HG03159 (cell line): ENCODE measurements at regions not wholly inside any gene's neighbourhood (a gene's known extent, or its start where the extent isn't known, plus 50 kb on each side); places are given as distances from the start of the nearest gene placed in this dataset.
"Not testable (repeated sequence)": the region's sequence is repeated elsewhere in the genome, so short reads cannot be mapped to it uniquely, and the experiment has no call there.

Source experiments
- ATAC-seq: cut with Tn5 transposase; IDR thresholded peaks from one replicate; pipeline ENCODE4 v1.9.1; 2021; ENCODE audit warnings: mild to moderate bottlenecking, moderate library complexity; ENCODE audit not compliant: unreplicated experiment

DNA sequence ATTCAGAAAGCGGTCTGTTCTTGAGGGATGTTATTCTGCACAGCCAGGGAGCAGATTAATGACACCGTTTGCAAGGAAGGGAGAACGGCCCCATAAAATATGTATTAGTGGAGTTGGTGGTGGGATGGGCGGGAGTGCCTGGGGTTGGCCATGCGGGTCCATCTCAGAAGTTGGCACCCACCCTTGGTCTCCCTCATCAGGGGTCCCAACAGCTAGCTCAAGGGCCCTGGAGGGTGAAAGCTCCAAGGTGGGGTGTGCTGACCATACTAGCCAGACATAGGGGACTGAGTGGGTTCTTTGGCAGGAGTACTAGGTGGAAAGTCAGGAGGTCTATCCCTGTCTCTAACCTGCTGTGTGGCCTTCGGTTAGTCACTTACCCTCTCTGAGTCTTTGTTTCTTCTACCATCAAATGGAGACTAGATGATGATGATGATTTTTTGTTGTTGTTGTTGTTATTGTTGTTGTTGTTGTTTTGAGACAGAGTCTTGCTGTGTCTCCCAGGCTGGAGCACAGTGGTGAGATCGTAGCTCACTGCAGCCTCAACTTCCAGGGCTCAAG is 83.2 kb upstream of the BRD7 start:
- ATAC-seq, result no peak

DNA sequence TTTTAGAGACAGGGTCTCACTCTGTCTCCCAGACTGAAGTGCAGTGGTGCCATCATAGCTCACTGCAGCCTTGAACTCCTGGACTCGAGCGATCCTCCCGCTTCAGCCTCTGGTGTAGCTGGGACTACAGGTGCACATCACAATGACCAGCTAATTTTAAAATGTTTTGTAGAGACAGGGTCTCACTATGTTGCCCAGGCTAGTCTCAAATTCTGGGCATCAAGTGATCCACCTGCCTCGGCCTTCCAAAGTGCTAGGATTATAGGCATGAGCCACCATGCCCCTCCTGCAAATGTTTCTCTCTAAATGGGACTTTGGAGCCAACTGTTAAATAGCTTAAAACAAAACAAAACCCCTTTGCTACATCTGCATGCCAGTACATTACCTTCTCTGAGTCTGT is 82.2 kb upstream of the BRD7 start:
- ATAC-seq, result no peak

DNA sequence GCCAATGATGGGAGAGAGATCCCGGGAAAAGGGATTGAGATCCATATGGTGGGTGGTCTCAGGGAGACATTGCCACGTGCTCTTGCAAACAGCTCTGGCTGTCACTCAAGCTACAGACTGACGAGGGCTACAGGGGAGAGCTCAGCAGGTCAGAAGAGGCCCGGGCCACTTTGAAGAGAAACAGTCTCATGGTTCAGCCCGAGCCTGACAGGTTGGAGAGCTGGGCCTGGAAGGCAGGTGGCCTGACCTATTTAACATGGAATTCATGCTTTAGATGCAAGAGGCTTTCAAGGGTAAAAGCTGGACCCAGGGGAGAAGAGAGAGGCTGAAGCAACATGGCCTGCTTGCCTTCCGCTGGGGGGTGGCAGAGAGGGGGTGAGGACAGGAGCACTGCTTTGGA is 81.0 kb upstream of the BRD7 start:
- no peak for ATAC-seq

DNA sequence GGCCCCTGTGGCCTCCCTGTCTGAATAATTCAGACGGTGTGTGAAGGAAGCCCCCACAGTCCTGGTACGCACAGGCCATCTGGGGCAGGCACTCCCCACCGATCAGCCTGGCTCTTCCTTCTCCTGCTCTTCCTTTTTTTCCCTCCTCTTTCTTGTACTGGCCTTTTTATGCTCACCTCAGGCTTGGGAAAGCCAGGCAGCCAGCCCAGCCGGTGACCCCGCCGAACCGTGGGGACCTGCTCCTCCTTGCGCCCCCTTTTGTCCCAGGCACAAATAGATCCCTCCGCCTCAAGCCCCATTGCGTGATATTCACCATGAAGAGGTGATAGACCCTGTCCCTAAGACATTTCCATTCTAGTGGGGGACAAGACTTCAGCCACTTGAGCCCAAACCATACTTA is 80.2 kb upstream of the BRD7 start:
- ATAC-seq, result no peak

DNA sequence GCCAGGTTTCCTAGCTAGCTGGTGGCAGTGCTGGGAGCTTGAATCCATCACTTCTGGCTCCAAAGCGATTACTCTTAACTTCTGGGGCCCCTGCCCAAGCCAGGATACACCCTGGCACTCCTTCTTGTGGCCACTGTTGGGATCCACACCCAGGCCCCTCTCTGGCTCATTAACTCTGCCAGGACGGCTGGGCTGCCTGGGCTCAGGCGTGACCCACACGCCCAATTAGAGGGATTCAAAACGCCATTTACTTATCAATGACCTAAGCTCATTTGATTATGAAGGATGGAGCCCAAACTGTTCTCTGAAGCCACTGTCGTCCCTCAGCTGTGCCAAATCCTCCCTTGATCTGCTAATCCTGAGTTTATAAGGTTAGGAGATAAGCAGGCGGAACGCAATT is 79.7 kb upstream of the BRD7 start:
- ATAC-seq, result no peak

DNA sequence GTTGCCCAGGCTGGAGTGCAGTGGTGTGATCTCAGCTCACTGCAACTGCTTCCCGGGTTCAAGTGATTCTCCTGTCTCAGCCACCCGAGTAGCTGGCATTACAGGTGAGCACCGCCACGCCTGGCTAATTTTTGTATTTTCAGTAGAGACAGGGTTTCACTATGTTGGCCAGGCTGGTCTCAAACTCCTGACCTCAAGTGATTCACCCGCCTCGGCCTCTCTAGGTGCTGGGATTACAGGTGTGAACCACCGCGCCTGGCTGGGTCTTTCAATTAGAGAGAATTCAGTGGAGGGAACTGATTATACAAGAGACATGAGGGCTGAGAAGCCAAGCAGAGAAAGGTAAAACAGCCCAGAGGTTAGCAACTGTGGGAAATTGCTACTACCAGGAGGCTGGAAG is 78.6 kb upstream of the BRD7 start:
- ATAC-seq, result not testable (repeated sequence)

DNA sequence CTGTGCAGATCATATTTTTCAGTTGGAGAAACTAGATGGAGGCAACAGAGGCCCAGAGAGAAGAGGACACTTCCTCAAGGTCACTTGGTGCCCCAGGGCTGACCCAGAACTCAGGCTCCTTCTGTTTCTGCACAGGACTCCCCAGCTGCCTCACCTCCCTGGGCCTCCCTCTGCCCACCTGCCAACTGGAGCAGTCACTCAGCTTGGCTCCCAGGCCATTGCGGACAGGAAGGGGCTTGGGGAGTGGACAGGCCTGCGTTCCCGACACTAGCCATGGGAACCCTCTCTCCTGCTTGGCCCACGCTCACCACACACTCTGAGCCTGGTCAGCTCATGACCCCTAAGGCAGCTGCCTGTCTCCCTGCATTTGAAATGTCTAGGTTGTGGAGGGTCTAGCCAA is 78.1 kb upstream of the BRD7 start:
- no peak for ATAC-seq

DNA sequence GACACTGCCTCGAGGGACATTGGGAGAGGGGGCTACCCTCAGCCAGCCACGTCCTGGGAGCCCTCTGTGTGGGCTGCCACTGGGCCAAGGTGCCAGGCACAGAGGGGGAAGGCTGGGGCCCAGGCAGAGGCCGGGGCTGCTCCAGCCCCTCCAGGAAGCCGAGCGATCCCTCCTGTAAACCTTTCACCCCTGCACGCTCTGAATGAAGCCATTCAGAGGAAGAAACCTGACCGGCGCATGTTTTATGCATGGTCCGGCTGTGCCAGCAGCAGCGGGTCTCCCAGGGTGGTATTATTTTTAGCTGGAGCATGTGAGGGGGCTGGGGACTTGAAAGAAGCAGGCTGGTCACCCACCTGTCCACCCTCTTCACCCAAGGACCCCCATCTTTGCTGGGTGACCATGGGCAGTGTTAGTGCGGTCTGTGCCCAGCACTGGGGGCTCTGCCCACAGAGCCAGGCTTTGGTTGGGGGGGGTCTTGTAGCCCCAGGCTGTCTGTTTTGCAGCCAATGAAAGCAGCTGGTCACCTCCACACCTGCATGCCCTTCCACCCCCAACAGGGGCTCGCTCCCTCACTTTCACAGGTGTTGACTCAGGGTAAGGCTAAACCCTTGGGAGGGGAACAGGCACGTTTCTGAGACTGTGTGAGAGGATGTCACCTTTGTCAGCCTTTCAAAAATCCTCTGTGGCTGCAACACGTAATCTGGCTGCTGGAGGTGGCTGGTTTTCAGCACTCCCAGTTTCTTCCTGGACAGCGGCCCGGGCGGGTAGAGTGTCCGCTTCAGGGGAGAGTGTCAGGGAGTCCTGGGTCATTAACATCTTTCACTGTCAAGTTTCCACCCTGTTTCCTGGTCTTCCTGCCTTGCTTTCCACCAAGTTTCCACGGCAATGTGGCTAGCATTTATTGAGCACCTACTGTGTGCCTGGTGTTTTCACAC is 77.1 kb upstream of the BRD7 start:
- no peak for ATAC-seq

DNA sequence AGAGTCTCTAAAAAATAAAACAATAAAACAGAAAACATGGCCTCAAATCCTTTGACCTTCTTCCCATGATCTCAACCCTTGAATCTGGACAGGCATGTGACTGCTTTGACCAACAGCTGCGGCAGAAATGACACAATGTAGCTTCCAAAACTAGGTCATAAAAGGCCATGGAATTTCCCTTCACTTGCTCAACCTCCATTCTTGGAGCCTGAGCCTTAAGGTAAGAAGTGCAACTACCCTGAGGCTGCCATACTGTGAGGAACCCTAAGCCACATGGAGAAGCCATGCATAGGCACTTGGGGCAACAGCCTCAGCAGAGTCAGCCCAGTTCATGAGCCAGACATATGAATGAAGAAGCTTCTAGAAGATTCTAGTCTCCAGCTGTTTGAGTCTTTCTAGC is 75.7 kb upstream of the BRD7 start:
- ATAC-seq, result no peak

DNA sequence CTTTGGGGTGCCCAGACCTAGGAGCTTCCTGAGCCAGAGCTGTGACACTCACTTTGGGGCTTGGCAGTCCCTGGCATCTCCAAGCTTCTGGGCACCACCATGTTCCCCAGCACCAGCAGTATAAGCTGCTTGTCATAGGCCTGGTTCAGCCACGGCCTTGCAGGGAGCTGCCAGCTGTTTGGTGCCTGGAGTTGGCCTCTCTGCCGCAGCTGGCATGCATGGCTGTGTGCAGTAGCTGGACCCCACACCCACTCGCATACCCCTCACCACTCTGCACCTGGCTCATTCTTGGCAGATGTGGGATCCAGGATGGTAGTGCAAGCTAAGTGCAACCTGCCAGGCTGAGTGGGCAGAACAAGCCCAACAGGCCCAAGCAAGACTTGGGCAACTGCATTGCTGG is 73.4 kb upstream of the BRD7 start:
- ATAC-seq, result no peak

DNA sequence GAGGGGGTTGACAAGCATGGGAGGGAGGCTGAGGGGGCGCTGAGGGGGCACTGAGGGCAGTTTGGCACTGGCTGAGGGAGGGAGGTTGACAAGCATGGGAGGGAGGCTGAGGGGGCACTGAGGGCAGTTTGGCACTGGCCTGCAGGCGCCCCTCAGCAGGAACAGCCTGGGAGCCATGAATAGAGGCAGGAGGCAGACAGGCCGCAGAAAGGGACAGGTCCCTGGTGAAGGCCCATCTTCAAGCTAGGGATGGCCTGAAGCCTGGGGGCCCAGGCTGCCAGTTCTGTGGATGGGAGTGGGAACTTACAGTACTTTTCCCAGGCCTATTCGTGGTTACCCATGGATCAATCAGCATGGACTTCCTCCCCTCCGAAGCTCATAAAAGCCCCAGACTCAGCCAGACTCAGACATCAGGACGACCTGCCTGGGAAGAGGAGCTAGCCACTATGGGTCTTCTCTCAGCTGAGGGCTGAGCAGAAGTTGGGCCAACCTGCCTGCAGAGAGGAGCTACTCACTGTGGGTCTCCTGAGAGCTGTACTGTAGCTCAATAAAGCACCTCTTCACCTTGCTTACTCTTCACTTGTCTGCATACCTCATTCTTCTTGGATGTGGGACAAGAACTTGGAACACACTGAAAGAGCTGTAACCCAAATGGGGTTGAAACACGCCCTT is 72.8 kb upstream of the BRD7 start:
- ATAC-seq, result no peak

DNA sequence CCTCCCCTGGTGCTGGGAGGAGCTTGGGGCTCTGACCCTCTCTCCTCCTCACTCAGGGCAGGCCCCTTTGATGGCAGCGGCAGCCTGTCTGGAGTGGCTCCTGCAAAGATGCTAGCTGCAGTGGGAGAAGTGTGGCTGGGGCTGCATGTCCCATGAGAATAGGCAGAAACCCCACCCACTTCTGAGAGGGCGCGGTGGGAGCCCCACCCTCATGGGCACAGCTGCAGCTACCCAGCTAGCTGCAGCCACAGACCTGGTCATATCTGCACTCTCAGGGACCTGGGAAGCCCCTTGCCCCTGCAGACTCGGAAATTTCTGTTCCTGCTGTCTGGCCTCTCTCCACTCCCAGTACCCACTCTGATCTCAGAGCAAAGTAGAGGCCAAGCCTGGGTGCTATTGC is 72.2 kb upstream of the BRD7 start:
- no peak for ATAC-seq

DNA sequence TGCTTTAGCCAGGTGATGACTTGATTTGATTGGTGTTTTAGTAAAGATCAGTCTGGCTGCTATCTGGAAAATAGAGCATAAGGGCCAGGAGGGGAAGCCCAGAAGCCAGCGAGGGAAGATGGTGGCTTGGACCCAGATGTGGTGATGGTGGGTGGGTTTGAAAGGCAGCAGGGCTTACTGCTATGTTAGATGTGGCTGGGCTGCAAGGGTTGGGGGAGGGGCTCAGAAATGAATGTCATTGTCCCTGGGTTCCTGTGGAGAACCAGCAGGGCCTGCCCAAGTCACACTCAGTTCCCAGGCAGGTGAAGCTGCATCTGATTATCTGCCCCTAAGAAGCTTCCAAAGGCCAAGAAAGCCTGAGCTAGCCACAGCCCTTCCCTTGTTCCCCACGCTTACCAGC is 71.7 kb upstream of the BRD7 start:
- ATAC-seq, result no peak

DNA sequence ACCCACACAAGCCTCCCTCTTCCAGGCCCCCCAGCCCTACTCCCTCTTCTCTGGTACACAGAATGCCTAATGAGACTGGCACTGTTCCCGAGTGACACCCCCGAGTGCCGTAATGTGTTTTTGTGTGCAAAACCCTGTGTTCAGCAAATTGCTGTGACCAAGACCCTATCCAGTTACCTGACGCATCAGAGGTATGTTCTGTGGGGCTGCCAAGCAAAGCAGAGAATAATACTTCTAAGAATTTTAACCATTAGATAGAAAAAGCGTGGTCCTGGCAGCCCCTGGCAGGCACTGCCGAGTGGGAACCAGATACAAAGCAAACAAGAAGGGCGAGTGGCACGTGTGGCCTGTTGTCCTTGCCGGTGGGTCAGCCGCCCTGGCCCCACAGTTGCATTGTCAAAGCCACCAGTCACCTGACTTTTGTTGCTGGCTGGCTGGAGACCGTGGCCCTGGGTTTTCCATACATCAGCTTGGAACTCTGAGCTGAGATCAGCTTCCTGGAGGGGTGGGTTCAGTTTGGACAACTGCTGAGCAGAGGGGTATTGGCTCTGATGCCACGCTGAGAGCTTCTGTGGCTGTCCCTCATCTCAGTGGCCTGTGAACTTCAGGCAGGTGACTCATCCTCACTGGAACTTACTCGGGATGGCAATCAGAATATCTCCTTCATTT is 69.1 kb upstream of the BRD7 start:
- ATAC-seq, result no peak

DNA sequence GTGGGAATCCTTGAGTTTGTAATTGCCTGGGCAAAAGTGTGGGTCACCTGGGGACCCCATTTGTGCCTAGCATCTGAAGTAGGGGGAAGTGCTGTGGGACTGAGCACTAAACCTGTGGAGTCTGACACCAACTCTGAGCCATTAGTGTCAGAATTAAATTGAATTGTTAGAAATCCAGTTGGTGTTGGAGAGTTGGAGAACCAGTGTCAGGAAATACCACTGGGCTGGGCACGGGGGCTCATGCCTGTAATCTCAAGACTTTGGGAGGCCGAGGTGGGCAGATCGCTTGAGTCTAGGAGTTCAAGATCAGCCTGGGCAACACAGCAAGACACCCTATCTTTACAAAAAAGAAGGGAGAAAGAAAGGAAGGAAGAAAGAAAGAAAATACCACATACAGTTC is 67.5 kb upstream of the BRD7 start:
- no peak for ATAC-seq

DNA sequence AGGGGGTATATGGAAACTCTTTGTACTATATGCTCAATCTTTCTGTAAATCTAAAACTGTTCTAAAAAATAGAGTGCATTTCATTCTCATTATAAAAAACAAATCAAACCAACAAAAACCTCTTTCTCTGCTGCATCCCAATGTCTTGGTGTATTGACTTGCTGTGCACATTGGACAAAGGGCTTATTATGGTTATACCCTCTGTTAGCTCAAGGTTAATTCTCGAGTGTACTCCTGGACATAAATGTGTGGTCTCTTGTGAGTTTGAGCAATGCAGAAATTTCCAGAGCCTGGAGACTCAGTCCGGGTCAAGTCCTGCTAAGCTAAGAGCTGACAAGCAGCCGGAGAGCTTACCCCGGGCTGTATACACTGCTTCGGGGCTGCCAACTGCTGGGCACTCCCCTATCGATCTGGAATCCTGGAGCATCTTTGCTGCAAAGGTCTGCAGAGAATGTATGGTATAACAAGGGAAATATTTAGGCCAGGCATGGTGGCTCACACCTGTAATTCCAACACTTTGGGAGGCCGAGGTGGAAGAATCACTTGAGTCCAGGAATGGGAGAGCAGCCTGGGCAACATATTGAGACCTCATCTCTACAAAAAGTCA is 66.2 kb upstream of the BRD7 start:
- ATAC-seq, result no peak

DNA sequence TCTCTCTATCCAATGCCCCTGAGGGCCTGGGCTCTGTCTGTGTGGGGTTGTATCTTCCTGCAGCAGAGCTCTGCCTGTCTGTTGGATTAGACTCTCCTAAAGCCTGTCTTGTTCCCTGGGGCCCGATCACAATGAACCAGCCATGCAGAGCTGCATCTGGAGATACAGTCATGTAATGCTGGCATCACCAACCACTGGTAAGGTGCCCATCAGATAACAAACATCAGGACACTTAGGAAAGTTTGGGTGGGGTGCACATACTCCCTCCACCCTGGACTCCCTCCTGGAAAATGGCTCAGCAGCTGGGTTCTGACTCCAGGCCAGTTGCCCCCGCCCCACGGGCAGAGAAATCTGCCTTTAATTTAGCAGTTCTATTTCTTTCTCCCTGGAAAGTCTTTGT is 61.3 kb upstream of the BRD7 start:
- no peak for ATAC-seq

DNA sequence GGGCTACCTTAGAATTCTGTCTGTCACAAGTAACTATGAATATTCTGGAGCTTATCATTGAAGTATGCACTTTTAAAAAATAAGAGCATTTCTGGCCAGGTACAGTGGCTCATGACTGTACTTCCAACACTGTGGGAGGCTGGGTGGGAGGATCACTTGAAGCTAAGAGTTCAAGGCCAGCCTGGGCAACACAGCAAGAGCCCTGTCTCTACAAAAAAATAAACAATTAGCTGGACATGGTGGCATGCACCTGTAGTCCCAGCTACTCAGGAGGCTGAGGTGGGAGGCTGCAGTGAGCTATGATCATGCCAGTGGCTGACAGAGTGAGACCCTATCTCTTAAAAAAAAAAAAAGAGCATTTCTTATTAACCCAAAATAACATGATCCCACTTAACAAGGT is 60.0 kb upstream of the BRD7 start:
- ATAC-seq, result no peak

DNA sequence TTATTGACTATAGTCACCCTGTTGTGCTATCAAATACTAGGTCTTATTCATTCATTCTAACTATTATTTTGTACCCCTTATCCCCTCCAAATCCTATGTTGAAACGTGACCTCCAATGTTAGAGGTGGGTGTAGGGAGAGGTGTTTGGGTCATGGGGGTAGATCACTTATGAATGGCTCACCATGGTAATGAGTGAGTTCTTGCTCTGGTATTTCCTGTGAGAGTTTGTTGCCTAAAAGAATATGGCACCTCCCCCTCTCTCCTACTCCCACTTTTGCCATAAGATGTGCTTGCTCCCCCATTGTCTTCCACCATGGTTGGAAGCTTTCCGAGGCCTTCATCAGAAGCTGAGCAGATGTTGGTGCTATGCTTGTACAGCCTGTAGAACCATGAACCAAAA is 59.3 kb upstream of the BRD7 start:
- no peak for ATAC-seq

DNA sequence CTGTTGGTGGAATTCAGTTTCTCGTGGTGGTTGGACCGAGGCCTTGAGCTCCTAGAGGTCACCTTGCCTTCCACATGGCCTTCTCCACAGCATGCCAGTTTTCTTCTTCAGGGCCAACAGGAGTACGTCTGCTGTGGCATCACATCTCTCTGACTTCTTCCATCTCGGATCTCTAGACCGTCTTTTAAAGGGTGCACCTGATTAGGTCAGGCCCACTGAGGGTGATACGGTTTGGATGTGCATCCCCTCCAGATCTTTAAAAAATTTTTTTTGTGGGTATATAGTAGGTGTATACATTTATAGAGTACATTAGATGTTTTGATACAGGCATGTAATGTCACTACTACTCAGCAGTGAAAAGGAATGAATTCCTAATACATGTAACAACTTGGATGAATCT is 58.3 kb upstream of the BRD7 start:
- no peak for ATAC-seq

DNA sequence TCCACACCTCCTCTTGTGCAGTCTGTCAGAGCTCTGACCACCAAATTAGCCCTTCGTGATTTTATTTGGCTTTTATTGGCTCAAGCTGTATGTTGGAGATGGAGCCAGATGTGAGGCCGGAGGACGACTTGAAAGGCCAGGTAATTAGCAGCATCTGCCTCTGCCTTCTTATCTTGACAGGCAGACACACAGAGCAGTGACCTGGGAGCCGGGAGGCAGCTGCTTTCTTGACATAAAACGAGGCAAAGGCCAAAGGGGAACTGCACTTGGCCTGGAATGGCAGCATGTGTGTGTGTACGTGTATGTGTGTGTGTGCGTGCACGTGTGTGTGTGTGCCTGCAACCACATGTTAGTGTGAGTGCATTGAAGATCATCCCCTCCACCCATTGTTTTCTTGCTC is 56.9 kb upstream of the BRD7 start:
- no peak for ATAC-seq
